DMS114 treated with DMSO at 0.1 percent for 48 hours (cell line): ENCODE measurements at regions not wholly inside any gene's neighbourhood (a gene's known extent, or its start where the extent isn't known, plus 50 kb on each side); places are given as distances from the start of the nearest gene placed in this dataset.

Source experiments
- DNase-seq: peaks from one replicate; lab custom pipeline; 2025; ENCODE audit not compliant: unreplicated experiment; lab: John Stamatoyannopoulos, UW

- no peak for DNase-seq
Observed at GRCh38 chr9:90420768-90421513, 221.7 kb downstream of the DIRAS2 start.

- DNase-seq: no peak
Observed at GRCh38 chr9:90421786-90422185, 220.8 kb downstream of the DIRAS2 start.

- DNase-seq: no peak
Observed at GRCh38 chr9:90423661-90424193, 218.9 kb downstream of the DIRAS2 start.

- DNase-seq: no peak
Observed at GRCh38 chr9:90428517-90428916, 214.1 kb downstream of the DIRAS2 start.

- no peak for DNase-seq
Observed at GRCh38 chr9:90432951-90433350, 209.7 kb downstream of the DIRAS2 start.

- no peak for DNase-seq
Observed at GRCh38 chr9:90433398-90433941, 209.2 kb downstream of the DIRAS2 start.

GRCh38 chr9:90441814-90442213 lies 200.8 kb downstream of the DIRAS2 start:
- no peak for DNase-seq

- DNase-seq: no peak
Observed at GRCh38 chr9:90442723-90443122, 199.9 kb downstream of the DIRAS2 start.

- DNase-seq: no peak
Observed at GRCh38 chr9:90444609-90445204, 197.9 kb downstream of the DIRAS2 start.

- no peak for DNase-seq
Observed at GRCh38 chr9:90445391-90445790, 197.2 kb downstream of the DIRAS2 start.

- no peak for DNase-seq
Observed at GRCh38 chr9:90446200-90446948, 196.2 kb downstream of the DIRAS2 start.

GRCh38 chr9:90447773-90448172 lies 194.9 kb downstream of the DIRAS2 start:
- no peak for DNase-seq

GRCh38 chr9:90449213-90449925 lies 193.3 kb downstream of the DIRAS2 start:
- no peak for DNase-seq

- DNase-seq: no peak
Observed at GRCh38 chr9:90451804-90452203, 190.8 kb downstream of the DIRAS2 start.

GRCh38 chr9:90455316-90455715 lies 187.3 kb downstream of the DIRAS2 start:
- DNase-seq: no peak

- no peak for DNase-seq
Observed at GRCh38 chr9:90457386-90458190, 185.0 kb downstream of the DIRAS2 start.

- DNase-seq: no peak
Observed at GRCh38 chr9:90458485-90458884, 184.1 kb downstream of the DIRAS2 start.

- no peak for DNase-seq
Observed at GRCh38 chr9:90459321-90459720, 183.3 kb downstream of the DIRAS2 start.

GRCh38 chr9:90460220-90460619 lies 182.4 kb downstream of the DIRAS2 start:
- DNase-seq: no peak

- no peak for DNase-seq
Observed at GRCh38 chr9:90464978-90465377, 177.6 kb downstream of the DIRAS2 start.
